Endothelial cell of umbilical vein (primary cell): ENCODE measurements at regions not wholly inside any gene's neighbourhood (a gene's known extent, or its start where the extent isn't known, plus 50 kb on each side); places are given as distances from the start of the nearest gene placed in this dataset.

ENCODE experiments used
- BruUV-seq: library from RNA; stranded (reverse); fragments of 400-500 nt; replicated peaks from 2 replicates; lab custom pipeline; 2021; lab: Mats Ljungman, UMichigan
- CTCF ChIA-PET: fragments of 300-600, 350-600 bp; sonication (Branson Sonifier 250); formaldehyde crosslinking; loops from one replicate; lab custom pipeline; 2021; ENCODE audit warnings: antibody characterized with exemption, inconsistent platforms; lab: Charles Lee
- POLR2A ChIA-PET: fragments of 300-600, 350-600 bp; sonication (Branson Sonifier 250); formaldehyde crosslinking; loops from one replicate; lab custom pipeline; 2021; ENCODE audit warnings: antibody characterized with exemption, inconsistent platforms; lab: Charles Lee
- DNase-seq: peaks from one replicate; pipeline ENCODE4 v3.0.0-alpha.2; 2011; ENCODE audit warnings: low read depth, low spot score
- FAIRE-seq: peaks from 2 replicates; lab custom pipeline; 2011; peaks lifted over from hg19 to GRCh38; lab: Jason Lieb, UNC
- H2AFZ ChIP-seq: 2 replicates; pipeline ENCODE4 v1.6.0; 2012; ENCODE audit warnings: low read depth, low read length, control low read depth, inconsistent platforms
- H3K27ac ChIP-seq: 2 replicates; pipeline ENCODE4 v1.5.1; 2011; ENCODE audit warnings: low read depth, mild to moderate bottlenecking, control low read depth, low read length, moderate library complexity; ENCODE audit not compliant: insufficient read depth
- H3K27me3 ChIP-seq, 2 experiments: 2 replicates each; pipeline versions ENCODE4 v1.6.0 to v1.6.1; 2011; ENCODE audit warnings: low read length in 2 of 2, mixed read lengths in 1 of 2; ENCODE audit not compliant: control insufficient read depth in 2 of 2, insufficient read depth in 2 of 2
- H3K36me3 ChIP-seq, 2 experiments: 2 replicates in 1 of 2; 3 replicates in 1 of 2; pipeline ENCODE4 v1.5.1; 2011; ENCODE audit warnings: low read length in 2 of 2, mild to moderate bottlenecking in 1 of 2, moderate library complexity in 1 of 2; ENCODE audit not compliant: control insufficient read depth in 2 of 2, insufficient read depth in 2 of 2; ENCODE audit errors: extremely low read depth in 1 of 2
- H3K4me1 ChIP-seq: 3 replicates; pipeline ENCODE4 v1.5.1; 2011; ENCODE audit warnings: mild to moderate bottlenecking, low read length; ENCODE audit not compliant: control insufficient read depth, insufficient read depth; ENCODE audit errors: extremely low read depth
- H3K4me2 ChIP-seq: 2 replicates; pipeline ENCODE4 v1.6.1; 2011; ENCODE audit warnings: low read length, control low read depth, mixed read lengths; ENCODE audit not compliant: insufficient read depth
- H3K4me3 ChIP-seq, 3 experiments: fragments of 200-600 bp in 1 of 3; sonication (generic), shearing (Covaris generic) in 1 of 3; replicated peaks in 1 of 3; 2 replicates each; pipeline ENCODE4 v1.5.1; 2011 to 2016; ENCODE audit warnings: control low read depth in 3 of 3, low read length in 3 of 3, mild to moderate bottlenecking in 2 of 3, inconsistent platforms in 1 of 3, low read depth in 1 of 3, moderate library complexity in 1 of 3; ENCODE audit not compliant: insufficient read depth in 1 of 3
- H3K79me2 ChIP-seq: 2 replicates; pipeline ENCODE4 v1.6.0; 2012; ENCODE audit warnings: low read length, inconsistent platforms; ENCODE audit not compliant: control insufficient read depth, insufficient read depth
- H3K9ac ChIP-seq: replicated peaks from 2 replicates; pipeline ENCODE3; 2011; ENCODE audit warnings: low read length, control low read depth; ENCODE audit not compliant: insufficient read depth; ENCODE audit errors: extremely low read depth
- H3K9me1 ChIP-seq: replicated peaks from 3 replicates; pipeline ENCODE4 v1.6.0; 2011; ENCODE audit warnings: mild to moderate bottlenecking, low read length; ENCODE audit not compliant: control insufficient read depth, insufficient read depth; ENCODE audit errors: extremely low read depth
- H3K9me3 ChIP-seq: replicated peaks from 2 replicates; pipeline ENCODE4 v1.5.1; 2012; ENCODE audit warnings: low read length, inconsistent platforms; ENCODE audit not compliant: control insufficient read depth, insufficient read depth
- H4K20me1 ChIP-seq: replicated peaks from 2 replicates; pipeline ENCODE3; 2011; ENCODE audit warnings: mild to moderate bottlenecking, low read length; ENCODE audit not compliant: control insufficient read depth, insufficient read depth; ENCODE audit errors: extremely low read depth
- EZH2 ChIP-seq: IDR thresholded peaks from 2 replicates; pipeline ENCODE4 v1.6.1; 2012; ENCODE audit warnings: borderline replicate concordance, low read depth, mild to moderate bottlenecking, moderate library complexity, low read length, inconsistent platforms; ENCODE audit not compliant: severe bottlenecking
- FOS ChIP-seq: IDR thresholded peaks from 2 replicates; pipeline ENCODE4 v1.6.1; 2011; ENCODE audit warnings: mild to moderate bottlenecking, low read length, moderate library complexity, borderline replicate concordance; ENCODE audit not compliant: insufficient read depth
- GATA2 ChIP-seq: IDR thresholded peaks from 2 replicates; pipeline ENCODE4 v1.7.0; 2011; ENCODE audit warnings: low read depth, mild to moderate bottlenecking, moderate library complexity, mixed read lengths, low read length; ENCODE audit not compliant: insufficient read length, insufficient read depth
- JUN ChIP-seq: IDR thresholded peaks from 2 replicates; pipeline ENCODE4 v1.6.1; 2011; ENCODE audit warnings: borderline replicate concordance, low read depth; ENCODE audit not compliant: insufficient read length, insufficient read depth
- MYC ChIP-seq: IDR thresholded peaks from one replicate; pipeline ENCODE4 v1.6.1; 2011; ENCODE audit warnings: mild to moderate bottlenecking, low read depth, low read length
- POLR2A ChIP-seq: IDR thresholded peaks from 2 replicates; pipeline ENCODE4 v1.6.1; 2012; ENCODE audit warnings: low read depth, mild to moderate bottlenecking, control low read depth, low read length
- POLR2AphosphoS5 ChIP-seq: IDR thresholded peaks from 2 replicates; pipeline ENCODE4 v1.6.1; 2012; ENCODE audit warnings: low read depth, mild to moderate bottlenecking, control low read depth, low read length, moderate library complexity; ENCODE audit not compliant: insufficient read depth
- dilution Hi-C: fragments of 300-500 bp; cut with MboI; formaldehyde crosslinking; loops from one replicate; pipeline ENCODE4 v1.15.0; 2019; ENCODE audit warnings: low sequenced_read_pairs; ENCODE audit not compliant: extremely low pct_ligation_motif_present
- intact Hi-C: fragments of 100-400 bp; cut with micrococcal nuclease; formaldehyde crosslinking; loops from one replicate; pipeline ENCODE4 v1.10.0; 2022
- TF ChIP-seq, protein P1 (sequence below), 2 donors: IDR thresholded peaks; 1 replicate in 1 of 2; 2 replicates in 1 of 2; pipeline ENCODE4 v1.5.1; 2011; ENCODE audit warnings: low read length in 2 of 2, mild to moderate bottlenecking in 2 of 2, moderate library complexity in 2 of 2, control low read depth in 1 of 2, inconsistent platforms in 1 of 2, low read depth in 1 of 2; ENCODE audit not compliant: insufficient read depth in 1 of 2; ENCODE audit errors: extremely low read depth in 1 of 2
- TF ChIP-seq, protein P2 (sequence below): IDR thresholded peaks from 2 replicates; pipeline ENCODE4 v1.6.1; 2011; ENCODE audit not compliant: insufficient read depth, insufficient read length

GRCh38 chr14:38828183-38828827 is 274.7 kb downstream of the SEC23A start:
- intact Hi-C loops (no loop called here), dilution Hi-C loops (no loop called here)
- Histone ChIP-seq H3K4me2 (no peak overlapping the region), H3K9me3 (no peaks in the 10 kb centered on the region), H3K27ac (no peak overlapping the region), H2AFZ (no peak overlapping the region), H3K4me3 (no peak overlapping the region), H3K79me2 (no peaks in the 10 kb centered on the region), H3K27me3 (no peaks in the 10 kb centered on the region), H3K9ac (no peak overlapping the region), H3K9me1 (no peaks in the 10 kb centered on the region), H4K20me1 (no peaks in the 10 kb centered on the region), H3K4me1 (no peaks in the 10 kb centered on the region), H3K36me3 (no peaks in the 10 kb centered on the region)
- DNase-seq (no peak), FAIRE-seq (no peak)
- ChIA-PET POLR2A (no interaction called here), CTCF (no interaction called here)
- no TSS peak for BruUV-seq
- TF ChIP-seq, protein P1, sequence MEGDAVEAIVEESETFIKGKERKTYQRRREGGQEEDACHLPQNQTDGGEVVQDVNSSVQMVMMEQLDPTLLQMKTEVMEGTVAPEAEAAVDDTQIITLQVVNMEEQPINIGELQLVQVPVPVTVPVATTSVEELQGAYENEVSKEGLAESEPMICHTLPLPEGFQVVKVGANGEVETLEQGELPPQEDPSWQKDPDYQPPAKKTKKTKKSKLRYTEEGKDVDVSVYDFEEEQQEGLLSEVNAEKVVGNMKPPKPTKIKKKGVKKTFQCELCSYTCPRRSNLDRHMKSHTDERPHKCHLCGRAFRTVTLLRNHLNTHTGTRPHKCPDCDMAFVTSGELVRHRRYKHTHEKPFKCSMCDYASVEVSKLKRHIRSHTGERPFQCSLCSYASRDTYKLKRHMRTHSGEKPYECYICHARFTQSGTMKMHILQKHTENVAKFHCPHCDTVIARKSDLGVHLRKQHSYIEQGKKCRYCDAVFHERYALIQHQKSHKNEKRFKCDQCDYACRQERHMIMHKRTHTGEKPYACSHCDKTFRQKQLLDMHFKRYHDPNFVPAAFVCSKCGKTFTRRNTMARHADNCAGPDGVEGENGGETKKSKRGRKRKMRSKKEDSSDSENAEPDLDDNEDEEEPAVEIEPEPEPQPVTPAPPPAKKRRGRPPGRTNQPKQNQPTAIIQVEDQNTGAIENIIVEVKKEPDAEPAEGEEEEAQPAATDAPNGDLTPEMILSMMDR (IDR thresholded peaks at IDR 0.05; ENCODE audit: extremely low read depth in 1 of 2, insufficient read depth in 1 of 2, low read depth in 1 of 2, low read length in 2 of 2), result no peak
- TF ChIP-seq, protein P2, sequence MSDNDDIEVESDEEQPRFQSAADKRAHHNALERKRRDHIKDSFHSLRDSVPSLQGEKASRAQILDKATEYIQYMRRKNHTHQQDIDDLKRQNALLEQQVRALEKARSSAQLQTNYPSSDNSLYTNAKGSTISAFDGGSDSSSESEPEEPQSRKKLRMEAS, result no peak
- TF ChIP-seq JUN, result no peak
- no peak for TF ChIP-seq POLR2AphosphoS5
- no peak for TF ChIP-seq GATA2
- TF ChIP-seq MYC, result no peak
- no peak for TF ChIP-seq POLR2A
- no peak for TF ChIP-seq EZH2
- TF ChIP-seq FOS, result no peak
